ENCODE measurements at regions not wholly inside any gene's neighbourhood (a gene's known extent, or its start where the extent isn't known, plus 50 kb on each side); places are given as distances from the start of the nearest gene placed in this dataset.

- Histone ChIP-seq H3K9me3 (ENCODE audit: control insufficient read depth, low read length) (no peaks in the 10 kb centered on the region), H3K36me3 (ENCODE audit: control insufficient read depth, insufficient read depth, low read length) (no peaks in the 10 kb centered on the region), H3K4me1 (ENCODE audit: control insufficient read depth, insufficient read depth, low read length) (peaks cover 45% of the 10 kb centered on the region), H3K27me3 (ENCODE audit: control insufficient read depth, insufficient read depth, low read length) (no peaks in the 10 kb centered on the region), H3K9ac (ENCODE audit: low read length) (no peak overlapping the region), H3K4me3 (ENCODE audit: low read length) (no peak overlapping the region)
Observed at GRCh38 chr11:8789864-8790263, 107.3 kb downstream of the RPL27A start.

GRCh38 chr11:8790968-8791367 is 108.4 kb downstream of the RPL27A start:
- Histone ChIP-seq H3K4me1 (ENCODE audit: control insufficient read depth, insufficient read depth, low read length) (peaks cover 56% of the 10 kb centered on the region), H3K4me3 (ENCODE audit: low read length) (no peak overlapping the region), H3K9ac (ENCODE audit: low read length) (no peak overlapping the region), H3K36me3 (ENCODE audit: control insufficient read depth, insufficient read depth, low read length) (no peaks in the 10 kb centered on the region), H3K27me3 (ENCODE audit: control insufficient read depth, insufficient read depth, low read length) (no peaks in the 10 kb centered on the region), H3K9me3 (ENCODE audit: control insufficient read depth, low read length) (no peaks in the 10 kb centered on the region)

GRCh38 chr11:8792710-8793109 is 110.1 kb downstream of the RPL27A start:
- Histone ChIP-seq H3K4me1 (ENCODE audit: control insufficient read depth, insufficient read depth, low read length) (peaks cover 58% of the 10 kb centered on the region), H3K4me3 (ENCODE audit: low read length) (no peak overlapping the region), H3K9ac (ENCODE audit: low read length) (peak overlapping the region; percentile 11), H3K27me3 (ENCODE audit: control insufficient read depth, insufficient read depth, low read length) (no peaks in the 10 kb centered on the region), H3K36me3 (ENCODE audit: control insufficient read depth, insufficient read depth, low read length) (no peaks in the 10 kb centered on the region), H3K9me3 (ENCODE audit: control insufficient read depth, low read length) (no peaks in the 10 kb centered on the region)

GRCh38 chr11:8793114-8793777 is 110.7 kb downstream of the RPL27A start:
- H3K9ac ChIP-seq (ENCODE audit: low read length): peak overlapping the region; percentile 11
- H3K36me3 ChIP-seq (ENCODE audit: control insufficient read depth, insufficient read depth, low read length): no peaks in the 10 kb centered on the region
- H3K9me3 ChIP-seq (ENCODE audit: control insufficient read depth, low read length): no peaks in the 10 kb centered on the region
- H3K4me3 ChIP-seq (ENCODE audit: low read length): no peak overlapping the region
- no peaks in the 10 kb centered on the region for H3K27me3 ChIP-seq (ENCODE audit: control insufficient read depth, insufficient read depth, low read length)
- H3K4me1 ChIP-seq (ENCODE audit: control insufficient read depth, insufficient read depth, low read length): peaks cover 58% of the 10 kb centered on the region

- no peaks in the 10 kb centered on the region for H3K9me3 ChIP-seq (ENCODE audit: control insufficient read depth, low read length)
- no peaks in the 10 kb centered on the region for H3K36me3 ChIP-seq (ENCODE audit: control insufficient read depth, insufficient read depth, low read length)
- peak overlapping the region; percentile 77 for H3K9ac ChIP-seq (ENCODE audit: low read length)
- H3K27me3 ChIP-seq (ENCODE audit: control insufficient read depth, insufficient read depth, low read length): no peaks in the 10 kb centered on the region
- peak overlapping the region; percentile 44 for H3K4me3 ChIP-seq (ENCODE audit: low read length)
- H3K4me1 ChIP-seq (ENCODE audit: control insufficient read depth, insufficient read depth, low read length): peaks cover 58% of the 10 kb centered on the region
Observed at GRCh38 chr11:8794126-8794525, 111.5 kb downstream of the RPL27A start.

GRCh38 chr11:8794677-8795103 is 112.1 kb downstream of the RPL27A start:
- Histone ChIP-seq H3K4me1 (ENCODE audit: control insufficient read depth, insufficient read depth, low read length) (peaks cover 52% of the 10 kb centered on the region), H3K36me3 (ENCODE audit: control insufficient read depth, insufficient read depth, low read length) (no peaks in the 10 kb centered on the region), H3K9me3 (ENCODE audit: control insufficient read depth, low read length) (no peaks in the 10 kb centered on the region), H3K27me3 (ENCODE audit: control insufficient read depth, insufficient read depth, low read length) (no peaks in the 10 kb centered on the region), H3K9ac (ENCODE audit: low read length) (peak overlapping the region; percentile 77), H3K4me3 (ENCODE audit: low read length) (peak overlapping the region; percentile 44)

- H3K4me3 ChIP-seq (ENCODE audit: low read length): no peak overlapping the region
- no peak overlapping the region for H3K9ac ChIP-seq (ENCODE audit: low read length)
- H3K4me1 ChIP-seq (ENCODE audit: control insufficient read depth, insufficient read depth, low read length): peaks cover 43% of the 10 kb centered on the region
- H3K36me3 ChIP-seq (ENCODE audit: control insufficient read depth, insufficient read depth, low read length): no peaks in the 10 kb centered on the region
- H3K27me3 ChIP-seq (ENCODE audit: control insufficient read depth, insufficient read depth, low read length): no peaks in the 10 kb centered on the region
- no peaks in the 10 kb centered on the region for H3K9me3 ChIP-seq (ENCODE audit: control insufficient read depth, low read length)
Observed at GRCh38 chr11:8796941-8797340, 114.0 kb upstream of the AKIP1 start.

- Histone ChIP-seq H3K27me3 (ENCODE audit: control insufficient read depth, insufficient read depth, low read length) (no peaks in the 10 kb centered on the region), H3K4me3 (ENCODE audit: low read length) (no peak overlapping the region), H3K9ac (ENCODE audit: low read length) (no peak overlapping the region), H3K4me1 (ENCODE audit: control insufficient read depth, insufficient read depth, low read length) (peaks cover 32% of the 10 kb centered on the region), H3K9me3 (ENCODE audit: control insufficient read depth, low read length) (no peaks in the 10 kb centered on the region), H3K36me3 (ENCODE audit: control insufficient read depth, insufficient read depth, low read length) (no peaks in the 10 kb centered on the region)
Observed at GRCh38 chr11:8799273-8799672, 111.7 kb upstream of the AKIP1 start.

GRCh38 chr11:8800520-8801110 is 110.4 kb upstream of the AKIP1 start:
- Histone ChIP-seq H3K9ac (ENCODE audit: low read length) (no peak overlapping the region), H3K36me3 (ENCODE audit: control insufficient read depth, insufficient read depth, low read length) (no peaks in the 10 kb centered on the region)

GRCh38 chr11:8801121-8801520 is 109.9 kb upstream of the AKIP1 start:
- Histone ChIP-seq H3K9ac (ENCODE audit: low read length) (no peak overlapping the region), H3K4me1 (ENCODE audit: control insufficient read depth, insufficient read depth, low read length) (peaks cover 21% of the 10 kb centered on the region), H3K27me3 (ENCODE audit: control insufficient read depth, insufficient read depth, low read length) (no peaks in the 10 kb centered on the region), H3K9me3 (ENCODE audit: control insufficient read depth, low read length) (no peaks in the 10 kb centered on the region), H3K4me3 (ENCODE audit: low read length) (no peak overlapping the region), H3K36me3 (ENCODE audit: control insufficient read depth, insufficient read depth, low read length) (no peaks in the 10 kb centered on the region)

More at GRCh38 chr11:8800520-8801110, 110.4 kb upstream of the AKIP1 start:
- no peaks in the 10 kb centered on the region for H3K27me3 ChIP-seq (ENCODE audit: control insufficient read depth, insufficient read depth, low read length)
- peaks cover 21% of the 10 kb centered on the region for H3K4me1 ChIP-seq (ENCODE audit: control insufficient read depth, insufficient read depth, low read length)
- no peaks in the 10 kb centered on the region for H3K9me3 ChIP-seq (ENCODE audit: control insufficient read depth, low read length)
- H3K4me3 ChIP-seq (ENCODE audit: low read length): no peak overlapping the region

GRCh38 chr11:8802251-8802650 is 108.7 kb upstream of the AKIP1 start:
- no peaks in the 10 kb centered on the region for H3K27me3 ChIP-seq (ENCODE audit: control insufficient read depth, insufficient read depth, low read length)
- peaks cover 3% of the 10 kb centered on the region for H3K36me3 ChIP-seq (ENCODE audit: control insufficient read depth, insufficient read depth, low read length)
- peaks cover 30% of the 10 kb centered on the region for H3K4me1 ChIP-seq (ENCODE audit: control insufficient read depth, insufficient read depth, low read length)
- H3K9me3 ChIP-seq (ENCODE audit: control insufficient read depth, low read length): no peaks in the 10 kb centered on the region
- H3K9ac ChIP-seq (ENCODE audit: low read length): no peak overlapping the region
- no peak overlapping the region for H3K4me3 ChIP-seq (ENCODE audit: low read length)

GRCh38 chr11:8803973-8804372 is 107.0 kb upstream of the AKIP1 start:
- Histone ChIP-seq H3K4me3 (ENCODE audit: low read length) (no peak overlapping the region), H3K36me3 (ENCODE audit: control insufficient read depth, insufficient read depth, low read length) (peaks cover 3% of the 10 kb centered on the region), H3K9me3 (ENCODE audit: control insufficient read depth, low read length) (no peaks in the 10 kb centered on the region), H3K27me3 (ENCODE audit: control insufficient read depth, insufficient read depth, low read length) (no peaks in the 10 kb centered on the region), H3K9ac (ENCODE audit: low read length) (peak overlapping the region; percentile 34), H3K4me1 (ENCODE audit: control insufficient read depth, insufficient read depth, low read length) (peaks cover 48% of the 10 kb centered on the region)
